ENCODE measurements at regions not wholly inside any gene's neighbourhood (a gene's known extent, or its start where the extent isn't known, plus 50 kb on each side); places are given as distances from the start of the nearest gene placed in this dataset.

DNA sequence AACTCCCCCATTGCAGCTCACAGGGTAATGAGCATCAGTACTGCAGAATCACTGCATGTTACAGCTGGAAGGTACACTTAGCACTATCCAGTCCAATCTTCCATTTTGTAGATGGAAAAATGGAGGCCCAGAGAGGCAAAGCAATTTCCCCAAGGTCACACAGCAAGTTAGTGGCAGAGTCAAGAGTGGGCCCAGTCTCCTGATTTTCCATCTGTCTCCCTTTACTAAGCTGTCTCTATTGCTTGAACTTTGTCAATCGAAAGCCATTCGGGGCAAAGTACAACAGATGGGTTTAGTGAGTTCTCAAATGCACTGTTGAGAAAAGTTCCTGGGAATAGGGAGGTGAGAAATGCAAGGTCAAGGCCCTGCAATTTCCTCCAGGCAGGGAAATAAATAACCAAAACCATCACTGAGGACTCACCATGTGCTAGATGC lies 50.4 kb upstream of the IFFO2 start:
- Histone ChIP-seq H3K4me1 (peaks cover 0 to 48% (median 18%) of the 10 kb centered on the region in 4 donors), H3K36me3 (no peaks in the 10 kb centered on the region), H3K27me3 (no peaks in the 10 kb centered on the region), H3K4me3 (no peak overlapping the region), H3K27ac (no peak overlapping the region), H3K9me3 (no peaks in the 10 kb centered on the region)
- ATAC-seq (no peak), DNase-seq (no peak)
- TF ChIP-seq POLR2A (IDR thresholded peaks at IDR 0.05), result no peak
- TF ChIP-seq, protein P1, sequence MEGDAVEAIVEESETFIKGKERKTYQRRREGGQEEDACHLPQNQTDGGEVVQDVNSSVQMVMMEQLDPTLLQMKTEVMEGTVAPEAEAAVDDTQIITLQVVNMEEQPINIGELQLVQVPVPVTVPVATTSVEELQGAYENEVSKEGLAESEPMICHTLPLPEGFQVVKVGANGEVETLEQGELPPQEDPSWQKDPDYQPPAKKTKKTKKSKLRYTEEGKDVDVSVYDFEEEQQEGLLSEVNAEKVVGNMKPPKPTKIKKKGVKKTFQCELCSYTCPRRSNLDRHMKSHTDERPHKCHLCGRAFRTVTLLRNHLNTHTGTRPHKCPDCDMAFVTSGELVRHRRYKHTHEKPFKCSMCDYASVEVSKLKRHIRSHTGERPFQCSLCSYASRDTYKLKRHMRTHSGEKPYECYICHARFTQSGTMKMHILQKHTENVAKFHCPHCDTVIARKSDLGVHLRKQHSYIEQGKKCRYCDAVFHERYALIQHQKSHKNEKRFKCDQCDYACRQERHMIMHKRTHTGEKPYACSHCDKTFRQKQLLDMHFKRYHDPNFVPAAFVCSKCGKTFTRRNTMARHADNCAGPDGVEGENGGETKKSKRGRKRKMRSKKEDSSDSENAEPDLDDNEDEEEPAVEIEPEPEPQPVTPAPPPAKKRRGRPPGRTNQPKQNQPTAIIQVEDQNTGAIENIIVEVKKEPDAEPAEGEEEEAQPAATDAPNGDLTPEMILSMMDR (IDR thresholded peaks at IDR 0.05), result no peak
- no CpG with 5 or more reads among the region's 2 CpGs for WGBS (ENCODE audit: insufficient coverage, low coverage, low lambda C conversion rate, missing lambda C conversion rate)
- intact Hi-C loops (cut with DNase I), result loop anchor here in 1 of 2 donors (10.0 kb wide), 1 partner anchor 52 kb away; the partner anchor contains the start of gene IFFO2
